GM04504 (cell line): ENCODE measurements at regions not wholly inside any gene's neighbourhood (a gene's known extent, or its start where the extent isn't known, plus 50 kb on each side); places are given as distances from the start of the nearest gene placed in this dataset.
"Not testable (repeated sequence)": the region's sequence is repeated elsewhere in the genome, so short reads cannot be mapped to it uniquely, and the experiment has no call there.

Experiments
- DNase-seq: peaks from one replicate; pipeline ENCODE4 v3.0.0-alpha.2; 2012; ENCODE audit warnings: low read depth

- no peak for DNase-seq
Observed at GRCh38 chr5:7220156-7220555, 175.8 kb upstream of the ADCY2 start.

- DNase-seq = no peak
Observed at GRCh38 chr5:7221041-7221440, 174.9 kb upstream of the ADCY2 start.

GRCh38 chr5:7225826-7226225 is 170.1 kb upstream of the ADCY2 start:
- no peak for DNase-seq

- DNase-seq = no peak
Observed at GRCh38 chr5:7242118-7242710, 153.7 kb upstream of the ADCY2 start.

- no peak for DNase-seq
Observed at GRCh38 chr5:7244208-7244607, 151.7 kb upstream of the ADCY2 start.

GRCh38 chr5:7245121-7245651 is 150.8 kb upstream of the ADCY2 start:
- DNase-seq = no peak

GRCh38 chr5:7246287-7246686 is 149.7 kb upstream of the ADCY2 start:
- no peak for DNase-seq

- no peak for DNase-seq
Observed at GRCh38 chr5:7250004-7250403, 145.9 kb upstream of the ADCY2 start.

- DNase-seq = no peak
Observed at GRCh38 chr5:7250611-7251010, 145.3 kb upstream of the ADCY2 start.

GRCh38 chr5:7251132-7251531 is 144.8 kb upstream of the ADCY2 start:
- no peak for DNase-seq

- peak; percentile 37 for DNase-seq
Observed at GRCh38 chr5:7261049-7261448, 134.9 kb upstream of the ADCY2 start.

GRCh38 chr5:7261900-7262299 is 134.0 kb upstream of the ADCY2 start:
- DNase-seq = no peak

GRCh38 chr5:7263398-7264015 is 132.4 kb upstream of the ADCY2 start:
- DNase-seq = not testable (repeated sequence)

GRCh38 chr5:7265776-7266175 is 130.2 kb upstream of the ADCY2 start:
- DNase-seq = not testable (repeated sequence)

GRCh38 chr5:7268722-7269121 is 127.2 kb upstream of the ADCY2 start:
- not testable (repeated sequence) for DNase-seq

- DNase-seq = no peak
Observed at GRCh38 chr5:7269591-7270274, 126.2 kb upstream of the ADCY2 start.

- no peak for DNase-seq
Observed at GRCh38 chr5:7271435-7272084, 124.4 kb upstream of the ADCY2 start.

GRCh38 chr5:7272408-7272965 is 123.5 kb upstream of the ADCY2 start:
- no peak for DNase-seq

- DNase-seq = no peak
Observed at GRCh38 chr5:7274203-7274602, 121.7 kb upstream of the ADCY2 start.

GRCh38 chr5:7289634-7290033 is 106.3 kb upstream of the ADCY2 start:
- not testable (repeated sequence) for DNase-seq

GRCh38 chr5:7297821-7298220 is 98.1 kb upstream of the ADCY2 start:
- not testable (repeated sequence) for DNase-seq

- not testable (repeated sequence) for DNase-seq
Observed at GRCh38 chr5:7299731-7300130, 96.2 kb upstream of the ADCY2 start.
